ENCODE measurements at regions not wholly inside any gene's neighbourhood (a gene's known extent, or its start where the extent isn't known, plus 50 kb on each side); places are given as distances from the start of the nearest gene placed in this dataset.

GRCh38 chr3:27985369-27986035 is 255.9 kb upstream of the CMC1 start:
- Mint-ChIP-seq H3K36me3 (ENCODE audit: insufficient read depth) (no peaks in the 10 kb centered on the region), H3K4me1 (ENCODE audit: low read depth) (no peaks in the 10 kb centered on the region), H3K27ac (peak overlapping the region; percentile 65), H3K4me3 (ENCODE audit: low read depth) (no peak overlapping the region), H3K27me3 (no peaks in the 10 kb centered on the region), H3K9me3 (ENCODE audit: low read depth) (no peaks in the 10 kb centered on the region)
- TF ChIP-seq CTCF (IDR thresholded peaks at IDR 0.05; ENCODE audit: unreplicated experiment) = no peak
- DNase-seq (ENCODE audit: low spot score, unreplicated experiment) = no peak

DNA sequence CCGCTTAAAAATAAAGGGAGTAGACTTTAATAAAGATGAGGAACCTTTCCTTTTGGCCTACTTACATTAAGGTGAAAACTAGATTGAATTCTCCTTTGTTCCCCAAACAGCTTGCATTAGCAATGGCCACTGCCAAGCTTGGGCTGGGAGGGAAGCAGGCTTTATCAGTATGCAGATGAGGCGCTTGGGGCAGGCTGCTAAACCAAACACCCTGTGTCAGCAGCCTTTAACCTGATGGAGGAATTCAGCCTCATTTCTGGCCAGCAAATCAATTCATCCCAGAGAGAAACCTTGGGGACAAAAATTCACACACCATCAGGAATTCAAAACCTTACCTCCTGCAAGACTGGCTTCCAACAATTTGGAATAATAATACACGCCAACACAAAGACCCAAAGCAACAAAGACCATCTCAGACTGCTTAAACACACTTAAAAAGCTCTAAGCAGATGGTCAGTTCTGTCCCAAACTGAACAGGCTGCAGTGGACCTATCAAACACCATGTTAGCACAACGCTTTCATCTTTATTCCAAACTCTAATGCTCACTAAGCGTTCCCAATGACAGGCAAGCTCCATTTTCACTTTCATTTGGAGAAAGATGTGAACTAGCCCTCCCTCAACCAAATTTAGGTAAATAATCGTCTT is 255.1 kb upstream of the CMC1 start:
- Mint-ChIP-seq H3K27me3 (no peaks in the 10 kb centered on the region), H3K27ac (peak overlapping the region; percentile 65), H3K4me3 (ENCODE audit: low read depth) (no peak overlapping the region), H3K4me1 (ENCODE audit: low read depth) (no peaks in the 10 kb centered on the region), H3K36me3 (ENCODE audit: insufficient read depth) (no peaks in the 10 kb centered on the region), H3K9me3 (ENCODE audit: low read depth) (no peaks in the 10 kb centered on the region)
- no peak for TF ChIP-seq CTCF (IDR thresholded peaks at IDR 0.05; ENCODE audit: unreplicated experiment)
- DNase-seq (ENCODE audit: low spot score, unreplicated experiment) = no peak

- Mint-ChIP-seq H3K27me3 (no peaks in the 10 kb centered on the region), H3K4me1 (ENCODE audit: low read depth) (no peaks in the 10 kb centered on the region), H3K36me3 (ENCODE audit: insufficient read depth) (no peaks in the 10 kb centered on the region), H3K27ac (no peak overlapping the region), H3K9me3 (ENCODE audit: low read depth) (no peaks in the 10 kb centered on the region), H3K4me3 (ENCODE audit: low read depth) (no peak overlapping the region)
- no peak for DNase-seq (ENCODE audit: low spot score, unreplicated experiment)
- TF ChIP-seq CTCF (IDR thresholded peaks at IDR 0.05; ENCODE audit: unreplicated experiment) = no peak
Measured at GRCh38 chr3:27990324-27990723, 251.1 kb upstream of the CMC1 start.

DNA sequence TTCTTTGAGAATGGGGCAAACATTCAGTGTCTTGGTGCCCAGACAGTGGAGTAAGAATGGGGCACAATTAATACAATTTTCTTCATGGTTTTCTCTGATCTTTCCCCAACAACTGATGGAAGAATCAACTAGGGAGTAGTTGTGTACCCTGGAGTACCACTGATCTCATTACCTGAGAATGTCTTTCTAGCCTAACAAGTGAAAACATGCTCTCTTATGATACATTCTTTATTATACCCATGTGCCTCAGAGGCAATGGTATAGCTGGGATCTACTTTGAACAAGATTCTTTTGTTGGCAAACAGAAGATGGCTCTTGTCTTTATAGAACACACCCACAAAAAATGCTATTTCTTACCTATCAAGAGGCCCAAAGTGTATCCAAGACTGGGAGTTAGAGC is 250.6 kb upstream of the CMC1 start:
- TF ChIP-seq CTCF (IDR thresholded peaks at IDR 0.05; ENCODE audit: unreplicated experiment) = no peak
- DNase-seq (ENCODE audit: low spot score, unreplicated experiment) = no peak
- Mint-ChIP-seq H3K27ac (no peak overlapping the region), H3K4me1 (ENCODE audit: low read depth) (no peaks in the 10 kb centered on the region), H3K27me3 (no peaks in the 10 kb centered on the region), H3K9me3 (ENCODE audit: low read depth) (no peaks in the 10 kb centered on the region), H3K36me3 (ENCODE audit: insufficient read depth) (no peaks in the 10 kb centered on the region), H3K4me3 (ENCODE audit: low read depth) (no peak overlapping the region)

DNA sequence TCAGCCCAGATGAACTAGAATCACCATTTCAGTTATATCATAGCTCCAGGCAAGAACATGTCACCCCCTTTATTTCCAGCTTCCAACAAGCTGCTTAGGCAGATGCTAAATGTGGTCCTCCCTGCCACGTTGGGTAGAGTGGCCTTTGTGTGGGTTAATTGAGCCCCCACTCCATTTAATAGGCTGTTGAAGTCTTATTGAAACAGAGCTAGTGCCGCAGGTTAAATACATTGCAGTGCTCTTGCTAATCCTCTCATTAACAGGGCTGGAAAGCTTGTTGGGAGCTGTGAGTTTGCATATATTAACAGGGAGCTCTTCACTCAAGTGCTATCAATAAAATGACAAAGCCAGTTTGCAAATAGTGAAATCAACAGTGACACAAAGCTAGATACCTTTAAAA is 248.4 kb upstream of the CMC1 start:
- no peak for TF ChIP-seq CTCF (IDR thresholded peaks at IDR 0.05; ENCODE audit: unreplicated experiment)
- no peaks in the 10 kb centered on the region for H3K4me1 Mint-ChIP-seq (ENCODE audit: low read depth)
- no peak overlapping the region for H3K27ac Mint-ChIP-seq
- H3K36me3 Mint-ChIP-seq (ENCODE audit: insufficient read depth) = peaks cover 1% of the 10 kb centered on the region
- no peak overlapping the region for H3K4me3 Mint-ChIP-seq (ENCODE audit: low read depth)
- H3K9me3 Mint-ChIP-seq (ENCODE audit: low read depth) = no peaks in the 10 kb centered on the region
- no peaks in the 10 kb centered on the region for H3K27me3 Mint-ChIP-seq
- no peak for DNase-seq (ENCODE audit: low spot score, unreplicated experiment)

Data from progenitor cell of endocrine pancreas (in vitro differentiated cells).